Activated CD4-positive, alpha-beta memory T cell treated with anti-CD3 and anti-CD28 coated beads, Interleukin-2, amount 10 ng/mL, durations not matched to agents 7 days and 5 days (primary cell): ENCODE measurements at regions not wholly inside any gene's neighbourhood (a gene's known extent, or its start where the extent isn't known, plus 50 kb on each side); places are given as distances from the start of the nearest gene placed in this dataset.

Source experiments
- CTCF ChIA-PET: fragments of 350-600 bp; sonication (Branson Sonifier 250); formaldehyde crosslinking; loops from one replicate; lab custom pipeline; 2021; ENCODE audit warnings: antibody characterized with exemption, inconsistent platforms; lab: Charles Lee
- POLR2A ChIA-PET: fragments of 350-600 bp; sonication (Branson Sonifier 250); formaldehyde crosslinking; loops from one replicate; lab custom pipeline; 2021; ENCODE audit warnings: antibody characterized with exemption; lab: Charles Lee
- DNase-seq: peaks from one replicate; pipeline ENCODE4 v3.0.0-alpha.2; 2020
- H3K27ac Mint-ChIP-seq: one replicate; pipeline ENCODE4 v1.8.0; 2021; ENCODE audit warnings: mild to moderate bottlenecking, mixed read lengths
- H3K27me3 Mint-ChIP-seq: one replicate; pipeline ENCODE4 v1.8.0; 2021; ENCODE audit warnings: mixed read lengths
- H3K36me3 Mint-ChIP-seq: one replicate; pipeline ENCODE4 v1.8.0; 2021; ENCODE audit warnings: low read depth, mixed read lengths
- H3K4me1 Mint-ChIP-seq: one replicate; pipeline ENCODE4 v1.8.0; 2021; ENCODE audit warnings: mixed read lengths
- H3K4me3 Mint-ChIP-seq: one replicate; pipeline ENCODE4 v1.8.0; 2021; ENCODE audit warnings: mild to moderate bottlenecking, mixed read lengths
- H3K9me3 Mint-ChIP-seq: one replicate; pipeline ENCODE4 v1.8.0; 2021; ENCODE audit warnings: mixed read lengths

- H3K27me3 Mint-ChIP-seq, result no peaks in the 10 kb centered on the region
- ChIA-PET CTCF (interaction anchor here (0.7 to 1.8 kb wide), 5 partner anchors 11 to 166 kb away, joined by 4 to 6 read pairs (median 5); no protein-coding TSS in a partner anchor), POLR2A (interaction anchor here (0.6 to 1.2 kb wide), 2 partner anchors 8 to 85 kb away, joined by 3 read pairs; no protein-coding TSS in a partner anchor)
- peaks cover 81% of the 10 kb centered on the region for H3K36me3 Mint-ChIP-seq
- no peaks in the 10 kb centered on the region for H3K9me3 Mint-ChIP-seq
- H3K4me3 Mint-ChIP-seq, result no peak overlapping the region
- no peak overlapping the region for H3K27ac Mint-ChIP-seq
- DNase-seq, result no peak
- peaks cover 29% of the 10 kb centered on the region for H3K4me1 Mint-ChIP-seq
Measured at GRCh38 chr7:130874071-130874915, 140.3 kb upstream of the KLF14 start.

- Mint-ChIP-seq H3K27me3 (no peaks in the 10 kb centered on the region), H3K36me3 (peaks cover 76% of the 10 kb centered on the region), H3K4me3 (no peak overlapping the region), H3K9me3 (no peaks in the 10 kb centered on the region), H3K27ac (peak overlapping the region; percentile 8), H3K4me1 (peaks cover 31% of the 10 kb centered on the region)
- CTCF ChIA-PET, result interaction anchor here (0.7 to 1.8 kb wide), 4 partner anchors 10 to 165 kb away, joined by 4 to 6 read pairs (median 6); no protein-coding TSS in a partner anchor
- POLR2A ChIA-PET, result interaction anchor here (0.7 to 1.2 kb wide), 2 partner anchors 10 to 84 kb away, joined by 3 read pairs; no protein-coding TSS in a partner anchor
- DNase-seq, result peak; percentile 52
Measured at GRCh38 chr7:130875265-130875741, 141.3 kb upstream of the KLF14 start.

DNA sequence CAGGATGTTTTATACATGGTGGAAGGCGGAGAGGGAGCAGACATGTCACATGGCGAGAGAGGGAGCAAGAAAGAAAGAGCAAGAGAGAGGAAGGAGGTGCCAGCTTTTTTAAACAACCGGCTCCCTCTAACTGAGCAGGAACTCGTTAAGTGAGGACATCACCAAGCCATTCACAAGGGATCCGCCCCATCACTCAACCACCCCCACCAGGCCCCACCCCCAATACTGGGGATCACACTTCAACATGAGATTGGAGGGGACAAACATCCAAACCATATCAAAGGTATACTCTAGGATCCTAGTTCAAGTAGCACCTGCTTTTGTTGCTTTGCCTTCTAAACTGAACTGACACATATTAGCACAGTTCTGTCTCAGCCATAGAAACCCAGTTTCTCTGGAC lies 141.9 kb upstream of the KLF14 start:
- Mint-ChIP-seq H3K27me3 (no peaks in the 10 kb centered on the region), H3K9me3 (no peaks in the 10 kb centered on the region), H3K4me3 (no peak overlapping the region), H3K27ac (peak overlapping the region; percentile 12), H3K4me1 (peaks cover 31% of the 10 kb centered on the region), H3K36me3 (peaks cover 75% of the 10 kb centered on the region)
- DNase-seq, result no peak
- ChIA-PET POLR2A (interaction anchor here (0.7 kb wide), 1 partner anchor 9 kb away, joined by 3 read pairs; no protein-coding TSS in a partner anchor), CTCF (interaction anchor here (1.8 kb wide), 1 partner anchor 164 kb away, joined by 6 read pairs; no protein-coding TSS in a partner anchor)

- Mint-ChIP-seq H3K4me1 (peaks cover 39% of the 10 kb centered on the region), H3K4me3 (no peak overlapping the region), H3K36me3 (peaks cover 80% of the 10 kb centered on the region), H3K27ac (peak overlapping the region; percentile 44), H3K27me3 (no peaks in the 10 kb centered on the region), H3K9me3 (no peaks in the 10 kb centered on the region)
- DNase-seq, result no peak
- ChIA-PET POLR2A (no interaction called here), CTCF (interaction anchor here (1.1 to 1.2 kb wide), 4 partner anchors 8 to 163 kb away, joined by 3 to 9 read pairs (median 6); no protein-coding TSS in a partner anchor)
Measured at GRCh38 chr7:130877236-130877990, 143.4 kb upstream of the KLF14 start.

DNA sequence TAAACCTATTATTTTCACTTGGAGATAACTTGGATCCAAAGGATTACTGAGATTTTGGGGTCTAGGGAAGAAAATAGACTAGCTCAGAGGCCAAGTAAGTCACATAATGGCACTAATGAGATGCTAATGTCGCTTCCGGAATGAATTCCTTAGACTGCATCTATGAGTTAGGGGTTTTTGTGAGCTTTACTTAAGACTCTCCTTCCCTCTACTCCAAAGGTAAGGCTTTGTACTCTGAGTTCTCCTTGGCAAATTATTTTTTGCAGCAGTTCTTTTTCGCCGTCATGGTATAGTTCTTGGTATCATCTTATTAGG lies 143.9 kb upstream of the KLF14 start:
- Mint-ChIP-seq H3K9me3 (no peaks in the 10 kb centered on the region), H3K27ac (no peak overlapping the region), H3K4me3 (no peak overlapping the region), H3K4me1 (peaks cover 42% of the 10 kb centered on the region), H3K27me3 (no peaks in the 10 kb centered on the region), H3K36me3 (peaks cover 80% of the 10 kb centered on the region)
- POLR2A ChIA-PET, result no interaction called here
- CTCF ChIA-PET, result interaction anchor here (1.1 to 1.2 kb wide), 4 partner anchors 8 to 162 kb away, joined by 3 to 9 read pairs (median 6); no protein-coding TSS in a partner anchor
- no peak for DNase-seq

GRCh38 chr7:130878785-130879184 lies 144.8 kb upstream of the KLF14 start:
- H3K9me3 Mint-ChIP-seq, result no peaks in the 10 kb centered on the region
- H3K4me3 Mint-ChIP-seq, result no peak overlapping the region
- ChIA-PET POLR2A (no interaction called here), CTCF (no interaction called here)
- peak overlapping the region; percentile 56 for H3K27ac Mint-ChIP-seq
- peaks cover 43% of the 10 kb centered on the region for H3K4me1 Mint-ChIP-seq
- DNase-seq, result no peak
- no peaks in the 10 kb centered on the region for H3K27me3 Mint-ChIP-seq
- H3K36me3 Mint-ChIP-seq, result peaks cover 77% of the 10 kb centered on the region

- Mint-ChIP-seq H3K4me1 (peaks cover 43% of the 10 kb centered on the region), H3K27ac (peak overlapping the region; percentile 56), H3K27me3 (no peaks in the 10 kb centered on the region), H3K9me3 (no peaks in the 10 kb centered on the region), H3K4me3 (no peak overlapping the region), H3K36me3 (peaks cover 75% of the 10 kb centered on the region)
- ChIA-PET POLR2A (interaction anchor here (2.1 kb wide), 1 partner anchor 10 kb away, joined by 6 read pairs; no protein-coding TSS in a partner anchor), CTCF (no interaction called here)
- DNase-seq, result no peak
Measured at GRCh38 chr7:130879191-130879590, 145.2 kb upstream of the KLF14 start.

GRCh38 chr7:130880668-130881067 lies 146.7 kb upstream of the KLF14 start:
- POLR2A ChIA-PET, result interaction anchor here (1.0 to 2.1 kb wide), 2 partner anchors 8 to 10 kb away, joined by 4 to 6 read pairs; no protein-coding TSS in a partner anchor
- CTCF ChIA-PET, result interaction anchor here (0.7 kb wide), 1 partner anchor 112 kb away, joined by 4 read pairs; no protein-coding TSS in a partner anchor
- H3K27ac Mint-ChIP-seq, result no peak overlapping the region

DNA sequence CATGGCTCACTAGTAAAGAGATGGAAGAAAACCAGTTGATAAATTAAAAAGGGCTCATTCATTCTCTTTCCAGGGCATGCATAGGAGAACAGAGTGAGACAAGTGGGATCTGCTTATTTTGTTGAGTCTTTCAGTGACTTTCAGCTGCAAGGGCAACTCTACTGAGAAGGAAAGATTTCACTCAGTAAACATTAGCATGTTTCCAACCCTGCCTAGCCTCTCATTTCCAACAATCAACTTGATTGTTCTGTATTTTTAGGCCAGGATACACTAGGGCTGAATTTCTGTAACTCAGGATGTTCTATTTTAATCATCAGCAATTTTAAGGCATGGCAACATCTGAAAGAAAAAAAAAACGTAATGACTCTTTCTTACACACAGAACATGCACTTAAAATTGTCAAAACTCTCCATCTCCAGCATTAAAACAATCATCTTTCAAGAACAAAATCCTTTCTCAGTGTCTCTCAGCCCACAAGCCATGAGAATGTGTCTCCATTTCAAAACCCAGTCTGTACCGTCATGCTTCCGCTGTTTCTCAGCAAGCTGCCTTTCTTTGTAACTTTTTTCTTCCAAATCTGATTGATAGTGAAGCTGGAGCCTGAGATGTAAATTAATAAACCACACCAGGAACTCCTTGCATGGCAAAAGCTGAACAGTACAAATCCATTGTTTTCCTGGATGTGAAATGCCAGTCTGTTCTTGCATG lies 147.2 kb upstream of the KLF14 start:
- Mint-ChIP-seq H3K36me3 (peaks cover 75% of the 10 kb centered on the region), H3K4me3 (no peak overlapping the region), H3K27ac (peak overlapping the region; percentile 48), H3K27me3 (no peaks in the 10 kb centered on the region), H3K9me3 (no peaks in the 10 kb centered on the region), H3K4me1 (peaks cover 50% of the 10 kb centered on the region)
- ChIA-PET POLR2A (interaction anchor here (0.8 to 2.1 kb wide), 3 partner anchors 8 to 10 kb away, joined by 3 to 6 read pairs (median 4); no protein-coding TSS in a partner anchor), CTCF (interaction anchor here (0.6 to 1.2 kb wide), 2 partner anchors 131 to 159 kb away, joined by 3 to 6 read pairs; no protein-coding TSS in a partner anchor)
- DNase-seq, result no peak

More at GRCh38 chr7:130880668-130881067, 146.7 kb upstream of the KLF14 start:
- H3K36me3 Mint-ChIP-seq, result peaks cover 74% of the 10 kb centered on the region
- H3K4me1 Mint-ChIP-seq, result peaks cover 50% of the 10 kb centered on the region
- H3K27me3 Mint-ChIP-seq, result no peaks in the 10 kb centered on the region
- H3K4me3 Mint-ChIP-seq, result no peak overlapping the region
- no peak for DNase-seq
- H3K9me3 Mint-ChIP-seq, result no peaks in the 10 kb centered on the region

DNA sequence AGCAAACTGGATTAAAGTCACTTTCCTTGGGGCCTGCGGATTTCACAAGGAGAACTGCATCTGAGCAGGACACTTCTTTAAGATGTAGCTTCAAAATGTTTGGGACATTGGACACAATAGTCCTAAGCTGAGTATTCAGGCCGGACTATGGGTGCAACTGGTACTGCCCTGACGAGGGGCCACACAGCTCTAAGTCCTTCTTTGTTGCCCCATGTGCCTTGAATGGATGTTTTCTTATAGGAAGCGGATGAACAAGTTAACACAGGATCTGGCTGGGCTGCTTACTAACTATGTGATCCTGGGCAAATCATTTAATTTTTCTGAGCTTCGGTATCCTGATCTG lies 147.8 kb upstream of the KLF14 start:
- DNase-seq, result no peak
- H3K27ac Mint-ChIP-seq, result peak overlapping the region; percentile 18
- H3K36me3 Mint-ChIP-seq, result peaks cover 75% of the 10 kb centered on the region
- no peaks in the 10 kb centered on the region for H3K27me3 Mint-ChIP-seq
- CTCF ChIA-PET, result interaction anchor here (0.6 to 1.2 kb wide), 3 partner anchors 10 to 159 kb away, joined by 3 to 6 read pairs (median 3); no protein-coding TSS in a partner anchor
- POLR2A ChIA-PET, result interaction anchor here (0.8 to 1.1 kb wide), 2 partner anchors 9 to 15 kb away, joined by 3 to 5 read pairs; no protein-coding TSS in a partner anchor
- H3K4me1 Mint-ChIP-seq, result peaks cover 50% of the 10 kb centered on the region
- no peak overlapping the region for H3K4me3 Mint-ChIP-seq
- H3K9me3 Mint-ChIP-seq, result no peaks in the 10 kb centered on the region

- DNase-seq, result no peak
- POLR2A ChIA-PET, result interaction anchor here (0.7 to 1.1 kb wide), 2 partner anchors 8 to 14 kb away, joined by 3 to 5 read pairs; no protein-coding TSS in a partner anchor
- CTCF ChIA-PET, result interaction anchor here (1.1 to 1.2 kb wide), 4 partner anchors 10 to 158 kb away, joined by 3 to 6 read pairs (median 4); no protein-coding TSS in a partner anchor
- H3K9me3 Mint-ChIP-seq, result no peaks in the 10 kb centered on the region
- peaks cover 76% of the 10 kb centered on the region for H3K36me3 Mint-ChIP-seq
- H3K4me3 Mint-ChIP-seq, result no peak overlapping the region
- H3K4me1 Mint-ChIP-seq, result peaks cover 51% of the 10 kb centered on the region
- no peak overlapping the region for H3K27ac Mint-ChIP-seq
- no peaks in the 10 kb centered on the region for H3K27me3 Mint-ChIP-seq
Measured at GRCh38 chr7:130882396-130882795, 148.4 kb upstream of the KLF14 start.
